ENCODE measurements at regions not wholly inside any gene's neighbourhood (a gene's known extent, or its start where the extent isn't known, plus 50 kb on each side); places are given as distances from the start of the nearest gene placed in this dataset.

DNA sequence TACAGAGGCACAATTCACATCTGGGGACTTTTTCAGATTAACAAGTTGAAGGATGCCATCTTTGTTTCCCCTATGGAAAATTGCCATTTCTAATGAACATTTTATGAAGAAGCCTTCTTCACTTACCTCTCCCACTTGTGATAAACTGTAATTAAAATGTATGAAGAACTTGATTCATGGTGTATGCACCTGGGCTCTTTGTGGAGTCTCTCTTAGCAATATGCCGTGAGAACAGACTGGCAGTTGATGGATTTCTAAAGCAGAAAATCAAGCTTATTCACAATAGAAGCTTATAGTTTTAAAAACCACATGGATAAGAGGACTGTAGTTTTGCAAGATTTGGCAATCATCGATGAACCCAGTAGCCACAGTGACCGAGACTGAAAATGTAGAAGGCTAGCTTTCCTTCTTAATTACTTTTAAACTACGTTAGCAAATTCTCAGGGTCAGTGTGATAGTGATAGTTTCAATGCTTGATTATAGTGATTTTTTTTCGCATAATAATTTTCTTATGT, 270.6 kb downstream of the PRL start:
- TF ChIP-seq, protein P1, sequence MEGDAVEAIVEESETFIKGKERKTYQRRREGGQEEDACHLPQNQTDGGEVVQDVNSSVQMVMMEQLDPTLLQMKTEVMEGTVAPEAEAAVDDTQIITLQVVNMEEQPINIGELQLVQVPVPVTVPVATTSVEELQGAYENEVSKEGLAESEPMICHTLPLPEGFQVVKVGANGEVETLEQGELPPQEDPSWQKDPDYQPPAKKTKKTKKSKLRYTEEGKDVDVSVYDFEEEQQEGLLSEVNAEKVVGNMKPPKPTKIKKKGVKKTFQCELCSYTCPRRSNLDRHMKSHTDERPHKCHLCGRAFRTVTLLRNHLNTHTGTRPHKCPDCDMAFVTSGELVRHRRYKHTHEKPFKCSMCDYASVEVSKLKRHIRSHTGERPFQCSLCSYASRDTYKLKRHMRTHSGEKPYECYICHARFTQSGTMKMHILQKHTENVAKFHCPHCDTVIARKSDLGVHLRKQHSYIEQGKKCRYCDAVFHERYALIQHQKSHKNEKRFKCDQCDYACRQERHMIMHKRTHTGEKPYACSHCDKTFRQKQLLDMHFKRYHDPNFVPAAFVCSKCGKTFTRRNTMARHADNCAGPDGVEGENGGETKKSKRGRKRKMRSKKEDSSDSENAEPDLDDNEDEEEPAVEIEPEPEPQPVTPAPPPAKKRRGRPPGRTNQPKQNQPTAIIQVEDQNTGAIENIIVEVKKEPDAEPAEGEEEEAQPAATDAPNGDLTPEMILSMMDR (IDR thresholded peaks at IDR 0.05): no peak
- TF ChIP-seq POLR2A (IDR thresholded peaks at IDR 0.05): no peak

All from adrenal gland (tissue), 5 donors.